Gastroesophageal sphincter (tissue), 4 donors: ENCODE measurements at regions not wholly inside any gene's neighbourhood (a gene's known extent, or its start where the extent isn't known, plus 50 kb on each side); places are given as distances from the start of the nearest gene placed in this dataset.

Source experiments
- ATAC-seq: fragments of 150-250 bp; one replicate; pipeline ENCODE4 v1.9.1; 2016; ENCODE audit warnings: mild to moderate bottlenecking, moderate library complexity
- H3K27ac ChIP-seq, 4 donors: fragments of 200-600 bp; sonication (generic) in 3 of 4; 1 replicate in 3 of 4; 2 replicates in 1 of 4; pipeline ENCODE4 v1.5.1; 2016 to 2019
- H3K27me3 ChIP-seq: fragments of 200-600 bp; sonication (generic); one replicate; pipeline ENCODE4 v1.5.1; 2019
- H3K36me3 ChIP-seq, 2 donors: fragments of 200-600 bp; sonication (generic); one replicate each; pipeline ENCODE4 v1.5.1; 2019; ENCODE audit warnings: control low read depth in 1 of 2
- H3K4me1 ChIP-seq, 3 donors: fragments of 200-600 bp; sonication (generic); 1 replicate in 2 of 3; 2 replicates in 1 of 3; pipeline ENCODE4 v1.5.1; 2016 to 2019; ENCODE audit warnings: control low read depth in 2 of 3
- H3K4me3 ChIP-seq, 2 donors: fragments of 200-600 bp; sonication (generic); one replicate each; pipeline ENCODE4 v1.5.1; 2019; ENCODE audit warnings: mild to moderate bottlenecking in 1 of 2, moderate library complexity in 1 of 2
- H3K9me3 ChIP-seq, 3 donors: fragments of 200-600 bp; sonication (generic); one replicate each; pipeline ENCODE4 v1.5.1; 2017 to 2019; ENCODE audit warnings: control low read depth in 2 of 3
- EP300 ChIP-seq: sonication (generic); formaldehyde crosslinking; IDR thresholded peaks from one replicate; pipeline ENCODE4 v1.6.1; 2017; ENCODE audit warnings: antibody characterized with exemption, mild to moderate bottlenecking
- POLR2A ChIP-seq, 2 donors: fragments of 450-650 bp; IDR thresholded peaks; one replicate each; pipeline ENCODE4 v1.6.1; 2017; ENCODE audit warnings: antibody characterized with exemption in 2 of 2, mild to moderate bottlenecking in 2 of 2, moderate library complexity in 1 of 2
- POLR2AphosphoS5 ChIP-seq: sonication (generic); formaldehyde crosslinking; IDR thresholded peaks from one replicate; pipeline ENCODE4 v1.6.1; 2017; ENCODE audit warnings: antibody characterized with exemption
- WGBS, 2 donors: methylation state at CpG; one replicate each; pipeline ENCODE4 v1.1.5; 2018; ENCODE audit warnings: low coverage in 1 of 2; 5-methylcytosine and 5-hydroxymethylcytosine counted together
- TF ChIP-seq, protein P1 (sequence below), 4 experiments: fragments of 200-600 bp in 2 of 4; fragments of 450-650 bp in 2 of 4; sonication (generic) in 1 of 4; IDR thresholded peaks; one replicate each; pipeline ENCODE4 v1.5.1; 2017 to 2019; ENCODE audit warnings: antibody characterized with exemption in 4 of 4, mild to moderate bottlenecking in 2 of 4, moderate library complexity in 2 of 4

DNA sequence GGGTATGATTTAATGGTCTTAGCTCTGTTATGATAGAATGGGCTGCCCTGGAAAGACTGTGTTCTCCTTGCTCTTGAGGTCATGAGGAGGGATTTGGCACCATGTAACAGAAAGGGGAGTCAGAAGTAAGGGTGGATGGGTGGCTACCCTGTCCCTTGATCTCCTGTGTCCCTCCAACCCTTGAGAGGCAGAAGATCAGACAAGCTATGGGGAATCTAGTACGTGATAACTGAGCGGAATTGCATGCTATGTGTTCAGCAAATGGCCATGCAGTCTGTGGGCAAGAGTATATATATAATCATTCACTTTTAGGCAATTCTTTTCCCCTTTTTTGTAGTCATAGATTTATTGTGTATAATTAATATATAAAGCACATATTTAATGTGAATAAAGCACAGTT lies 174.9 kb downstream of the SEC23IP start:
- 91 to 100% methylated on average over 1 to 2 of the region's 2 CpGs for WGBS, 2 donors
- no peak overlapping the region for H3K4me3 ChIP-seq
- no peaks in the 10 kb centered on the region for H3K4me1 ChIP-seq
- no peak for ATAC-seq
- H3K36me3 ChIP-seq: no peaks in the 10 kb centered on the region
- H3K27ac ChIP-seq: no peak overlapping the region
- peaks cover 36% of the 10 kb centered on the region for H3K27me3 ChIP-seq
- TF ChIP-seq EP300 (no peak), POLR2AphosphoS5 (no peak), POLR2A (IDR thresholded peaks at IDR 0.05) (no peak)
- TF ChIP-seq, protein P1, sequence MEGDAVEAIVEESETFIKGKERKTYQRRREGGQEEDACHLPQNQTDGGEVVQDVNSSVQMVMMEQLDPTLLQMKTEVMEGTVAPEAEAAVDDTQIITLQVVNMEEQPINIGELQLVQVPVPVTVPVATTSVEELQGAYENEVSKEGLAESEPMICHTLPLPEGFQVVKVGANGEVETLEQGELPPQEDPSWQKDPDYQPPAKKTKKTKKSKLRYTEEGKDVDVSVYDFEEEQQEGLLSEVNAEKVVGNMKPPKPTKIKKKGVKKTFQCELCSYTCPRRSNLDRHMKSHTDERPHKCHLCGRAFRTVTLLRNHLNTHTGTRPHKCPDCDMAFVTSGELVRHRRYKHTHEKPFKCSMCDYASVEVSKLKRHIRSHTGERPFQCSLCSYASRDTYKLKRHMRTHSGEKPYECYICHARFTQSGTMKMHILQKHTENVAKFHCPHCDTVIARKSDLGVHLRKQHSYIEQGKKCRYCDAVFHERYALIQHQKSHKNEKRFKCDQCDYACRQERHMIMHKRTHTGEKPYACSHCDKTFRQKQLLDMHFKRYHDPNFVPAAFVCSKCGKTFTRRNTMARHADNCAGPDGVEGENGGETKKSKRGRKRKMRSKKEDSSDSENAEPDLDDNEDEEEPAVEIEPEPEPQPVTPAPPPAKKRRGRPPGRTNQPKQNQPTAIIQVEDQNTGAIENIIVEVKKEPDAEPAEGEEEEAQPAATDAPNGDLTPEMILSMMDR (IDR thresholded peaks at IDR 0.05): no peak
- H3K9me3 ChIP-seq: peaks cover 0 to 18% (median 0%) of the 10 kb centered on the region in 3 donors

DNA sequence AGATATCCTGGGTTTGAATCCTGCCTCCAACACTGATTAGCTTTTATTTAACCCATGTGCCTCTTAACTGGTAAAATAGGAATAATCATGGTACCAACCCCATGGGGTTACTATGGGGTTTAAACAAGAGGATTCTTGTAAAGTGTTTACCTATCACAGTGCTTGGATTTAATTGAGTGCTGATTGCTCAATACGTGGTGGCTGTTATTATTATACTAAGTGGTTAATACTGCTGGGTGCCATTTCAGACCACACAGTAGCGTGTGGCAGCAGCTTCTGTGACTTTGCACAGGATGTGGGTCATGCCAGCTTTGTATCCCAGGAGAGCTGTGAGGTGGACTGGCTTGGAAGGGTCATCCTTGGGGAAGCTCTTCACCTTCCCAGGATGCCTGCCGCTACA lies 177.2 kb downstream of the SEC23IP start:
- Histone ChIP-seq H3K36me3 (no peaks in the 10 kb centered on the region), H3K9me3 (peaks cover 0 to 29% (median 0%) of the 10 kb centered on the region in 3 donors), H3K27me3 (peaks cover 29% of the 10 kb centered on the region), H3K4me3 (no peak overlapping the region), H3K27ac (no peak overlapping the region), H3K4me1 (no peaks in the 10 kb centered on the region)
- no peak for TF ChIP-seq EP300
- no peak for TF ChIP-seq POLR2AphosphoS5
- TF ChIP-seq, protein P1 (IDR thresholded peaks at IDR 0.05): no peak
- TF ChIP-seq POLR2A (IDR thresholded peaks at IDR 0.05): no peak
- whole genome bisulfite sequencing, 2 donors: 25 to 43% methylated on average over 2 of the region's 3 CpGs
- ATAC-seq: no peak

DNA sequence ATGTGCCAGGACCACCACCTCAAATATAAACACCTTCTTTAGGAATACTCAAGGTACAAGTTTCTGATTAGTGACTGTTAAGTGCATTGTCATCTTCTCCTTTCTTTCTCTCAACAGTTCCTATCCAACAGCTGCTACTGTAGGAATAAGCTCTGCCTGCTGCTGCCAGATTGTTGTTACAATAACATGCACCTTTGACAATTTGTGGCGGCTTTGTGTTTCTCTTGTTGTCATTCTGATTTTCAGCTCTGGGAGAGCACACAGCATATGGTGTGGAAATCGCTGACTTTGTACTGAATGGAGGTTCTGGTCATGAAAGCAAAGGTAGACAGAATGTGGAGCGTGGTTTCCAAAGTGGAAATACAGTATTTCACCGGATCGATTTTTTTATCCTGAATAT lies 182.8 kb downstream of the SEC23IP start:
- Histone ChIP-seq H3K27me3 (peaks cover 54% of the 10 kb centered on the region), H3K9me3 (peaks cover 0 to 21% (median 0%) of the 10 kb centered on the region in 3 donors), H3K27ac (no peak overlapping the region), H3K36me3 (no peaks in the 10 kb centered on the region), H3K4me3 (no peak overlapping the region), H3K4me1 (no peaks in the 10 kb centered on the region)
- no peak for ATAC-seq
- TF ChIP-seq POLR2A (IDR thresholded peaks at IDR 0.05): no peak
- TF ChIP-seq EP300: no peak
- TF ChIP-seq, protein P1 (IDR thresholded peaks at IDR 0.05): no peak
- TF ChIP-seq POLR2AphosphoS5: no peak
- 73 to 74% methylated on average over 5 of the region's 5 CpGs for WGBS, 2 donors

DNA sequence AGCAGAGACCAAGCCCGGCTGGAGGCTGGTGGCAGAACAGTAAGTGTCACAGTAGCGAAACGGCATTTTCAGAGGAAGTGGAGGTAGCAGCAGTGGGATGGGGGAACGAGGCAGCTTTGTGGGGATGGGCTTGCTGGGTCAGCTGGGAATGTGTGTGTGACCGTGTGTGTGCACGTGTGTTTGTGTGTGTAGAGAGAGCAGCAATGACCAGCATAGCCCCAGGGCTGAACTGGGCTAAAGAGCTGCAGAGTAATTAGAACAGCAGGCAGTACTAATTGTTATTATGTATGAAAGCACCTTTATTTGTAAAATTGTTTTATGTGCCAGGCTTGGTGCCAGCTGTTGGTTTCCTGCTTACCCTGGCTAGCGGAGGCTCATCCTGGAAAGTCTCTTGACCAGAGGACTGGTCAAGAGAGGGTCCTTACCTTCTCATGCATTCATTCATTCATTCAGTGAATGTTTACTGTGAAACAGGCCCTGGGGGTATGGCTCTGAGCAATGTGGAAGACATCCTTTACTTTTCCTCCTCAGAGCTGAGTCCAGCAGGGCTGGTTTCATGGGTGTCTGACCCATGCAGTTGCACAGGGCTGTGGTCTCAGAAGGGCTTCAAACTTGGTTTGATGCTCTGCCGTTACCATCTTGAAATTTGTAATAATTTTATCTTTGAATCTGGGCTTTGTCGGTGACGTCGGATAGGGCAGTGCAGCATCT lies 184.6 kb downstream of the SEC23IP start:
- TF ChIP-seq EP300 (no peak), POLR2A (IDR thresholded peaks at IDR 0.05) (no peak), POLR2AphosphoS5 (no peak)
- TF ChIP-seq, protein P1 (IDR thresholded peaks at IDR 0.05): no peak
- Histone ChIP-seq H3K27me3 (peaks cover 39% of the 10 kb centered on the region), H3K4me3 (no peak overlapping the region), H3K27ac (no peak overlapping the region), H3K4me1 (no peaks in the 10 kb centered on the region), H3K9me3 (peaks cover 0 to 13% (median 0%) of the 10 kb centered on the region in 3 donors), H3K36me3 (no peaks in the 10 kb centered on the region)
- no peak for ATAC-seq
- 67 to 68% methylated on average over 4 of the region's 11 CpGs for WGBS, 2 donors
